ENCODE measurements at regions not wholly inside any gene's neighbourhood (a gene's known extent, or its start where the extent isn't known, plus 50 kb on each side); places are given as distances from the start of the nearest gene placed in this dataset.
"Not testable (repeated sequence)": the region's sequence is repeated elsewhere in the genome, so short reads cannot be mapped to it uniquely, and the experiment has no call there.

GRCh38 chr1:232422098-232422497, 207.8 kb downstream of the SIPA1L2 start:
- Histone ChIP-seq H3K36me3 (ENCODE audit: insufficient read depth) (no peaks in the 10 kb centered on the region), H3K9ac (no peak overlapping the region), H3K4me3 (IDR thresholded peaks at IDR 0.05; ENCODE audit: insufficient read depth, low read depth, low read length) (no peak overlapping the region)

GRCh38 chr1:232421143-232421796, 208.7 kb downstream of the SIPA1L2 start:
- Histone ChIP-seq H3K27ac (peak overlapping the region; percentile 52), H3K36me3 (ENCODE audit: insufficient read depth) (no peaks in the 10 kb centered on the region), H2AFZ (ENCODE audit: low read depth) (no peak overlapping the region), H3K4me2 (peak overlapping the region; percentile 78), H3K4me1 (ENCODE audit: low read depth, poor library complexity, severe bottlenecking) (peaks cover 41% of the 10 kb centered on the region), H3K4me3 (IDR thresholded peaks at IDR 0.05; ENCODE audit: insufficient read depth, low read depth, low read length) (no peak overlapping the region), H3K79me2 (ENCODE audit: insufficient read depth, low read depth) (no peaks in the 10 kb centered on the region), H3K27me3 (ENCODE audit: insufficient read depth, low read depth) (no peaks in the 10 kb centered on the region), H3K9ac (no peak overlapping the region), H4K20me1 (ENCODE audit: insufficient read depth) (no peaks in the 10 kb centered on the region)
- TF ChIP-seq CTCF (conservative IDR thresholded peaks at IDR 0.05; ENCODE audit: low read depth, low read length) = no peak

More at GRCh38 chr1:232422098-232422497, 207.8 kb downstream of the SIPA1L2 start:
- no peak overlapping the region for H2AFZ ChIP-seq (ENCODE audit: low read depth)
- peak overlapping the region; percentile 52 for H3K27ac ChIP-seq
- no peaks in the 10 kb centered on the region for H3K27me3 ChIP-seq (ENCODE audit: insufficient read depth, low read depth)
- peak overlapping the region; percentile 78 for H3K4me2 ChIP-seq
- H4K20me1 ChIP-seq (ENCODE audit: insufficient read depth) = no peaks in the 10 kb centered on the region
- H3K4me1 ChIP-seq (ENCODE audit: low read depth, poor library complexity, severe bottlenecking) = peaks cover 41% of the 10 kb centered on the region
- H3K79me2 ChIP-seq (ENCODE audit: insufficient read depth, low read depth) = no peaks in the 10 kb centered on the region
- TF ChIP-seq CTCF (conservative IDR thresholded peaks at IDR 0.05; ENCODE audit: low read depth, low read length) = no peak

- Histone ChIP-seq H3K4me1 (ENCODE audit: low read depth, poor library complexity, severe bottlenecking) (peaks cover 29% of the 10 kb centered on the region), H3K4me3 (IDR thresholded peaks at IDR 0.05; ENCODE audit: insufficient read depth, low read depth, low read length) (no peak overlapping the region), H4K20me1 (ENCODE audit: insufficient read depth) (no peaks in the 10 kb centered on the region), H2AFZ (ENCODE audit: low read depth) (no peak overlapping the region), H3K27ac (no peak overlapping the region), H3K9ac (no peak overlapping the region), H3K4me2 (no peak overlapping the region), H3K79me2 (ENCODE audit: insufficient read depth, low read depth) (no peaks in the 10 kb centered on the region), H3K27me3 (ENCODE audit: insufficient read depth, low read depth) (no peaks in the 10 kb centered on the region), H3K36me3 (ENCODE audit: insufficient read depth) (no peaks in the 10 kb centered on the region)
- no peak for TF ChIP-seq CTCF (conservative IDR thresholded peaks at IDR 0.05; ENCODE audit: low read depth, low read length)
Observed at GRCh38 chr1:232417636-232418248, 212.2 kb downstream of the SIPA1L2 start.

GRCh38 chr1:232416026-232416568, 213.8 kb downstream of the SIPA1L2 start:
- H3K36me3 ChIP-seq (ENCODE audit: insufficient read depth) = no peaks in the 10 kb centered on the region

GRCh38 chr1:232415481-232415880, 214.5 kb downstream of the SIPA1L2 start:
- not testable (repeated sequence) for H3K4me2 ChIP-seq; H3K4me1 ChIP-seq (ENCODE audit: low read depth, poor library complexity, severe bottlenecking); H3K36me3 ChIP-seq (ENCODE audit: insufficient read depth); H3K9ac ChIP-seq; H3K27me3 ChIP-seq (ENCODE audit: insufficient read depth, low read depth); H2AFZ ChIP-seq (ENCODE audit: low read depth); H3K79me2 ChIP-seq (ENCODE audit: insufficient read depth, low read depth); H3K4me3 ChIP-seq (IDR thresholded peaks at IDR 0.05; ENCODE audit: insufficient read depth, low read depth, low read length); H3K27ac ChIP-seq; H4K20me1 ChIP-seq (ENCODE audit: insufficient read depth)

More at GRCh38 chr1:232416026-232416568, 213.8 kb downstream of the SIPA1L2 start:
- Histone ChIP-seq H3K4me1 (ENCODE audit: low read depth, poor library complexity, severe bottlenecking) (peaks cover 14% of the 10 kb centered on the region), H3K4me2 (no peak overlapping the region), H3K27me3 (ENCODE audit: insufficient read depth, low read depth) (no peaks in the 10 kb centered on the region), H3K79me2 (ENCODE audit: insufficient read depth, low read depth) (no peaks in the 10 kb centered on the region), H3K27ac (no peak overlapping the region), H3K9ac (no peak overlapping the region), H3K4me3 (IDR thresholded peaks at IDR 0.05; ENCODE audit: insufficient read depth, low read depth, low read length) (no peak overlapping the region), H4K20me1 (ENCODE audit: insufficient read depth) (no peaks in the 10 kb centered on the region), H2AFZ (ENCODE audit: low read depth) (no peak overlapping the region)
- no peak for TF ChIP-seq CTCF (conservative IDR thresholded peaks at IDR 0.05; ENCODE audit: low read depth, low read length)
